Tibial nerve (tissue), 4 donors: ENCODE measurements at regions not wholly inside any gene's neighbourhood (a gene's known extent, or its start where the extent isn't known, plus 50 kb on each side); places are given as distances from the start of the nearest gene placed in this dataset.

Experiments
- DNase-seq, 2 donors: peaks; one replicate each; pipeline ENCODE4 v3.0.0-alpha.2; 2019; ENCODE audit warnings: low spot score in 2 of 2
- H3K27ac ChIP-seq, 4 donors: fragments of 200-600 bp; sonication (generic) in 3 of 4; one replicate each; pipeline ENCODE4 v1.5.1; 2017 to 2019; ENCODE audit warnings: mild to moderate bottlenecking in 1 of 4
- H3K27me3 ChIP-seq, 2 donors: fragments of 200-600 bp; sonication (generic) in 1 of 2; one replicate each; pipeline versions ENCODE4 v1.5.1 to v1.6.0; 2017 to 2019
- H3K36me3 ChIP-seq, 3 donors: fragments of 200-600 bp; sonication (generic); one replicate each; pipeline ENCODE4 v1.5.1; 2018 to 2019
- H3K4me1 ChIP-seq, 4 donors: fragments of 200-600 bp; sonication (generic) in 3 of 4; one replicate each; pipeline ENCODE4 v1.5.1; 2017 to 2019
- H3K4me3 ChIP-seq, 4 donors: fragments of 200-600 bp; sonication (generic) in 3 of 4; one replicate each; pipeline ENCODE4 v1.5.1; 2017 to 2019; ENCODE audit warnings: mild to moderate bottlenecking in 1 of 4, moderate library complexity in 1 of 4
- H3K9me3 ChIP-seq, 4 donors: fragments of 200-600 bp; sonication (generic) in 3 of 4; one replicate each; pipeline ENCODE4 v1.5.1; 2017 to 2019
- CTCF ChIP-seq, 5 experiments: fragments of 200-600 bp in 3 of 5; fragments of 450-650 bp in 2 of 5; sonication (generic) in 3 of 5; IDR thresholded peaks; one replicate each; pipeline ENCODE4 v1.5.1; 2016 to 2019; ENCODE audit warnings: antibody characterized with exemption in 5 of 5, mild to moderate bottlenecking in 3 of 5, moderate library complexity in 2 of 5
- EP300 ChIP-seq, 2 donors: sonication (generic); formaldehyde crosslinking; IDR thresholded peaks; one replicate each; pipeline ENCODE4 v1.6.1; 2017; ENCODE audit warnings: antibody characterized with exemption in 2 of 2, mild to moderate bottlenecking in 1 of 2
- POLR2A ChIP-seq, 2 donors: fragments of 450-650 bp; IDR thresholded peaks; one replicate each; pipeline ENCODE4 v1.6.1; 2017; ENCODE audit warnings: antibody characterized with exemption in 2 of 2, mild to moderate bottlenecking in 2 of 2, moderate library complexity in 2 of 2
- WGBS, 2 donors: methylation state at CpG; one replicate each; pipeline ENCODE4 v1.1.5; 2018; 5-methylcytosine and 5-hydroxymethylcytosine counted together

DNA sequence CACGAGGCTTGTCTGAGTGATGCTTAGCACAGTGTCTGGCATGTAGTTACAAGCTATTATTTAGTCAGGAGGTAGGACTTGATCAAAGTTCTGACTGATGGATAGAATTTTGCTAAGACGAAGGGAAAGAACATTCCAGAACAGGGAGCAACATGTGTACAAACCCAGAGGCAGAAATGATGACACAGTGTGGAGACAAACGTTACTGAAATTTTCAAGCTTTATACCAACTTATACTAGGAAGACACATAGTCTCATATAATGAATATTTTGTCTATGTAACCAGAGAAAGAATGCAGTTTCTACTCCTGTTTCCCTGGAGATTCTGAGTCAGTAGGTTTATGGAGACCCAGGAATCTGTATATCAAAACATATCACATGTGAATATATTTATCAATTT, 123.4 kb downstream of the FAM124B start:
- TF ChIP-seq EP300 (IDR thresholded peaks at IDR 0.05) (no peak), POLR2A (IDR thresholded peaks at IDR 0.05) (no peak), CTCF (IDR thresholded peaks at IDR 0.05) (no peak)
- H3K4me1 ChIP-seq, result peaks cover 0 to 3% (median 0%) of the 10 kb centered on the region in 4 donors
- no peaks in the 10 kb centered on the region for H3K27me3 ChIP-seq
- no peak overlapping the region for H3K27ac ChIP-seq
- WGBS, 2 donors, result 61 to 64% methylated on average over 3 of the region's 3 CpGs
- no peaks in the 10 kb centered on the region for H3K9me3 ChIP-seq
- DNase-seq, result no peak
- H3K4me3 ChIP-seq, result no peak overlapping the region
- H3K36me3 ChIP-seq, result no peaks in the 10 kb centered on the region

DNA sequence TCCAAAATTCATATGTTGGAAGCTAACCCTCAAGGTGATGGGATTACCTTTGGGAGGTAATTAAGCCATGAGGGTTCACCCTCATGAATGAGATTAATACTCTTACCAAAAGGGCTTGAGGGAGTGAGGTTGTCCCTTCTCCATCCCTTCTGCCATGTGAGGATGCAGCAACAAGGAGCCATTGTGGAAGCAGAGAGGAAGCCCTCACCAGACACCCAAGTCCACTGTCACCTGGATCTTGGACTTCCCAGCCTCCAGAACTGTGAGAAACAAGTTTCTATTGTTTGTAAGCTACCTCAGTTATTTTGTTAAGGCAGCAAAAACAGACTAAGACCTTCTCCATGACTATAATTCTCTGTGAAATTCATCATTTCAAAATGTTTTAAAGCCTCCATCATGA, 125.7 kb downstream of the FAM124B start:
- DNase-seq, result no peak
- Histone ChIP-seq H3K36me3 (no peaks in the 10 kb centered on the region), H3K27me3 (no peaks in the 10 kb centered on the region), H3K27ac (no peak overlapping the region), H3K4me1 (no peaks in the 10 kb centered on the region), H3K9me3 (no peaks in the 10 kb centered on the region), H3K4me3 (no peak overlapping the region)
- TF ChIP-seq EP300 (IDR thresholded peaks at IDR 0.05) (no peak), POLR2A (IDR thresholded peaks at IDR 0.05) (no peak), CTCF (IDR thresholded peaks at IDR 0.05) (no peak)

- Histone ChIP-seq H3K36me3 (no peaks in the 10 kb centered on the region), H3K27me3 (no peaks in the 10 kb centered on the region), H3K4me1 (no peaks in the 10 kb centered on the region), H3K9me3 (no peaks in the 10 kb centered on the region), H3K27ac (no peak overlapping the region), H3K4me3 (no peak overlapping the region)
- DNase-seq, result no peak
- TF ChIP-seq CTCF (IDR thresholded peaks at IDR 0.05) (no peak), EP300 (IDR thresholded peaks at IDR 0.05) (no peak), POLR2A (IDR thresholded peaks at IDR 0.05) (no peak)
- WGBS, 2 donors, result 70% methylated on average over 6 of the region's 6 CpGs
These were observed 129.5 kb downstream of the FAM124B start for GRCh38 chr2:224272237-224272910.

DNA sequence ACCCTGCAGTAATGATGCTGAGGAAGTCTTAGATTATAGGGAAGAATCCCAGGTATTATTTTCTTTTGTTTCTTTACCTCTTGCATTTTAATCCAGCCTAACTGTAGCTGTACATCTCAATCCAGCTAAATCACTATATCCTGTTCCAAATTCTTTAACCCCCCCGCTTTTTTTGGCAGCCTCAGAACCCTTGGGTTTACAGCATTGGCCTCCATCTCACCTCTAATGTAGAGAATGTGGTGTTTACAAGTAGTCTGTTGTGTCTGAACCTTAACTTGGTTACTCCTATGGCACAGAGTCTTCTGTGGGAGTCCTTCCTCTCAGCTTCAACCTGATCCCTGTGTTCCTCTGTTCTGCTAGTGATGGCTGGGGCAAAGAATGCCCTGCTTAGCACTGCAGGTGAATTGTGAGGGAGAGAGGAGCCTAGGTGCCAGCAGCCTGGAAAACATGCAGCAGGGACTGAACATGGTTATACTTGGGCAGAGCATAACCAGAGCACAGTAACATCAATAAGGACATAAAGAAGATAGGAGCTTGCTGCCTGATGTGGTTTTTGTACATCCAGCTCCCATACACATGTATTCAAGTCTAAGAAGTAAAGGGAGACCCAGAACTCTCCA, 130.2 kb downstream of the FAM124B start:
- no peak for DNase-seq
- Histone ChIP-seq H3K36me3 (no peaks in the 10 kb centered on the region), H3K9me3 (no peaks in the 10 kb centered on the region), H3K27me3 (no peaks in the 10 kb centered on the region), H3K4me1 (no peaks in the 10 kb centered on the region), H3K4me3 (no peak overlapping the region), H3K27ac (no peak overlapping the region)
- TF ChIP-seq EP300 (IDR thresholded peaks at IDR 0.05), result no peak
- no peak for TF ChIP-seq POLR2A (IDR thresholded peaks at IDR 0.05)
- TF ChIP-seq CTCF (IDR thresholded peaks at IDR 0.05), result no peak
- WGBS, 2 donors, result 52 to 56% methylated on average over 1 of the region's 1 CpG

DNA sequence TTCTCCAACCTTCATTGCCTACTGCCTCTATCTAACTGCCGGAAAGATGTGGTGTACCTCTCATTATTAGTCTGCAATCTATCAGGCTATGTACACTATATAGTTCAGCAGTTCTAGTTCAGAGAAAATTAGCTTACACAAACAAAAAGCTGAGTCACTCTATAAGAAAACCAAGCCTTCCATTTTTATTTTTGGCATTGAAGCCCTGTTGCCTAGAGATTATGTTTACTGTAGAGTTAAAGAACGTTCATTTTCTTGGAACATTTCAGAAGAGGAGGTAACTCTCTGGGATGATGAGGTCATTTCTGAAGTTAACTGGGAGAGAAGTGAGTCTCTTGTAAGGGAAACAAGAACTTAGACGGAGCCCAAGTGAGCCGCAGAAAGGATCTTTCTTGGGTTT, 133.5 kb downstream of the FAM124B start:
- Histone ChIP-seq H3K4me1 (peaks cover 0 to 5% (median 0%) of the 10 kb centered on the region in 4 donors), H3K27me3 (no peaks in the 10 kb centered on the region), H3K4me3 (no peak overlapping the region), H3K9me3 (no peaks in the 10 kb centered on the region), H3K27ac (no peak overlapping the region), H3K36me3 (no peaks in the 10 kb centered on the region)
- WGBS, 2 donors, result 51 to 56% methylated on average over 4 of the region's 4 CpGs
- DNase-seq, result no peak
- TF ChIP-seq EP300 (IDR thresholded peaks at IDR 0.05) (no peak), POLR2A (IDR thresholded peaks at IDR 0.05) (no peak), CTCF (IDR thresholded peaks at IDR 0.05) (no peak)
